GM10248 (cell line): ENCODE measurements at regions not wholly inside any gene's neighbourhood (a gene's known extent, or its start where the extent isn't known, plus 50 kb on each side); places are given as distances from the start of the nearest gene placed in this dataset.

ENCODE experiments used
- CTCF ChIA-PET: fragments of 300-600 bp; sonication (Branson Sonifier 250); formaldehyde crosslinking; extraction: SDS; loops from one replicate; lab custom pipeline; 2021; ENCODE audit warnings: antibody characterized with exemption; lab: Yijun Ruan, JAX
- POLR2A ChIA-PET: fragments of 350-650 bp; sonication (Branson Sonifier 250); formaldehyde crosslinking; extraction: SDS; loops from one replicate; lab custom pipeline; 2020; ENCODE audit warnings: antibody characterized with exemption; lab: Yijun Ruan, JAX
- DNase-seq: peaks from one replicate; pipeline ENCODE4 v3.0.0; 2012; ENCODE audit errors: extremely low spot score
- TF ChIP-seq, protein P1 (sequence below): IDR thresholded peaks from 2 replicates; pipeline ENCODE4 v1.5.1; 2012; ENCODE audit warnings: mild to moderate bottlenecking, low read depth; ENCODE audit errors: extremely low read depth, missing control alignments, control extremely low read depth

- TF ChIP-seq, protein P1, sequence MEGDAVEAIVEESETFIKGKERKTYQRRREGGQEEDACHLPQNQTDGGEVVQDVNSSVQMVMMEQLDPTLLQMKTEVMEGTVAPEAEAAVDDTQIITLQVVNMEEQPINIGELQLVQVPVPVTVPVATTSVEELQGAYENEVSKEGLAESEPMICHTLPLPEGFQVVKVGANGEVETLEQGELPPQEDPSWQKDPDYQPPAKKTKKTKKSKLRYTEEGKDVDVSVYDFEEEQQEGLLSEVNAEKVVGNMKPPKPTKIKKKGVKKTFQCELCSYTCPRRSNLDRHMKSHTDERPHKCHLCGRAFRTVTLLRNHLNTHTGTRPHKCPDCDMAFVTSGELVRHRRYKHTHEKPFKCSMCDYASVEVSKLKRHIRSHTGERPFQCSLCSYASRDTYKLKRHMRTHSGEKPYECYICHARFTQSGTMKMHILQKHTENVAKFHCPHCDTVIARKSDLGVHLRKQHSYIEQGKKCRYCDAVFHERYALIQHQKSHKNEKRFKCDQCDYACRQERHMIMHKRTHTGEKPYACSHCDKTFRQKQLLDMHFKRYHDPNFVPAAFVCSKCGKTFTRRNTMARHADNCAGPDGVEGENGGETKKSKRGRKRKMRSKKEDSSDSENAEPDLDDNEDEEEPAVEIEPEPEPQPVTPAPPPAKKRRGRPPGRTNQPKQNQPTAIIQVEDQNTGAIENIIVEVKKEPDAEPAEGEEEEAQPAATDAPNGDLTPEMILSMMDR, result no peak
- no peak for DNase-seq
- ChIA-PET CTCF (interaction anchor here (1.2 to 2.4 kb wide), 3 partner anchors 10 to 31 kb away, joined by 3 to 7 read pairs (median 4); no protein-coding TSS in a partner anchor), POLR2A (no interaction called here)
These were observed 50.4 kb upstream of the DAB2 start for GRCh38 chr5:39475159-39475571.
